Ovary (tissue), 7 donors: ENCODE measurements at regions not wholly inside any gene's neighbourhood (a gene's known extent, or its start where the extent isn't known, plus 50 kb on each side); places are given as distances from the start of the nearest gene placed in this dataset.
A peak's percentile ranks its signal among the peaks of the same experiment; 100 is the strongest.

Experiments
- DNase-seq, 5 donors: peaks; one replicate each; pipeline ENCODE4 v3.0.0-alpha.2; 2019 to 2020
- H3K27ac ChIP-seq, 2 donors: fragments of 200-600 bp; one replicate each; pipeline versions ENCODE4 v1.5.1 to v1.8.0; 2019 to 2022
- H3K27me3 ChIP-seq: fragments of 200-600 bp; one replicate; pipeline ENCODE4 v1.8.0; 2022
- H3K36me3 ChIP-seq: fragments of 200-600 bp; sonication (generic); one replicate; pipeline ENCODE4 v1.5.1; 2019
- H3K4me1 ChIP-seq: one replicate; pipeline ENCODE4 v1.8.1; 2013; ENCODE audit warnings: mild to moderate bottlenecking, moderate library complexity; ENCODE audit not compliant: insufficient read depth
- H3K4me3 ChIP-seq: fragments of 200-600 bp; sonication (generic); one replicate; pipeline ENCODE4 v1.5.1; 2017
- H3K9me3 ChIP-seq, 2 donors: fragments of 200-600 bp in 1 of 2; sonication (generic) in 1 of 2; one replicate each; pipeline versions ENCODE4 v1.5.1 to v1.8.1; 2013 to 2019; ENCODE audit warnings: mild to moderate bottlenecking in 1 of 2, moderate library complexity in 1 of 2
- CTCF ChIP-seq, 3 donors: fragments of 450-650 bp in 2 of 3; fragments of 200-600 bp in 1 of 3; IDR thresholded peaks; one replicate each; pipeline versions ENCODE4 v1.5.1 to v1.8.0; 2016 to 2022; ENCODE audit warnings: antibody characterized with exemption in 3 of 3, mild to moderate bottlenecking in 1 of 3
- EP300 ChIP-seq: sonication (generic); formaldehyde crosslinking; IDR thresholded peaks from one replicate; pipeline ENCODE4 v1.6.1; 2017; ENCODE audit warnings: antibody characterized with exemption
- POLR2A ChIP-seq: fragments of 450-650 bp; IDR thresholded peaks from one replicate; pipeline ENCODE4 v1.6.1; 2017; ENCODE audit warnings: antibody characterized with exemption, mild to moderate bottlenecking, moderate library complexity
- WGBS, 3 donors: extraction: QIAGEN DNeasy Blood & Tissue Kit in 1 of 3; methylation state at CpG; one replicate each; pipeline versions ENCODE4 v1.1.5 to v1.1.7; 2013 to 2017; 5-methylcytosine and 5-hydroxymethylcytosine counted together
- intact Hi-C, 4 donors: fragments of 100-400 bp; cut with DNase I; formaldehyde crosslinking; loops; one replicate each; pipeline versions ENCODE4 v1.11.0 to v1.15.1; 2022 to 2023
- donor health status: DM: no; HTN: no; CAD: no; lungs with moderate emphysema.
- donor health status: DM: no; HTN: no; CAD: no.
- donor health status: Bipolar disorder and iron deficiency.
- donor health status: DM: no; HTN: no; CAD: no.
- donor health status: DM: yes; HTN: yes; CAD: no.

GRCh38 chr1:99476058-99476457 is 169.9 kb upstream of the PALMD start:
- H3K27me3 ChIP-seq, result no peaks in the 10 kb centered on the region
- intact Hi-C loops, result no loop called here
- H3K4me3 ChIP-seq, result no peak overlapping the region
- H3K4me1 ChIP-seq, result no peaks in the 10 kb centered on the region
- 79 to 93% (median 92%) methylated on average over 3 of the region's 3 CpGs for WGBS, 3 donors
- no peak overlapping the region for H3K27ac ChIP-seq
- no peak for DNase-seq
- no peaks in the 10 kb centered on the region for H3K9me3 ChIP-seq
- no peak for TF ChIP-seq CTCF (IDR thresholded peaks at IDR 0.05)
- no peaks in the 10 kb centered on the region for H3K36me3 ChIP-seq

- no peak overlapping the region for H3K4me3 ChIP-seq
- peak; percentile 20 to 49 (median 37) for TF ChIP-seq CTCF (IDR thresholded peaks at IDR 0.05)
- TF ChIP-seq POLR2A, result no peak
- peak in 1 of 5 donors; percentile 34 for DNase-seq
- H3K36me3 ChIP-seq, result no peaks in the 10 kb centered on the region
- no peak overlapping the region for H3K27ac ChIP-seq
- no peaks in the 10 kb centered on the region for H3K27me3 ChIP-seq
- no peaks in the 10 kb centered on the region for H3K9me3 ChIP-seq
- no peaks in the 10 kb centered on the region for H3K4me1 ChIP-seq
- intact Hi-C loops, result no loop called here
These were observed 164.4 kb upstream of the PALMD start for GRCh38 chr1:99481391-99481996.

- no peaks in the 10 kb centered on the region for H3K9me3 ChIP-seq
- no peaks in the 10 kb centered on the region for H3K27me3 ChIP-seq
- 79 to 84% (median 82%) methylated on average over 2 of the region's 2 CpGs for WGBS, 3 donors
- no peak for DNase-seq
- no peaks in the 10 kb centered on the region for H3K36me3 ChIP-seq
- TF ChIP-seq CTCF (IDR thresholded peaks at IDR 0.05), result no peak
- TF ChIP-seq EP300, result no peak
- no peak for TF ChIP-seq POLR2A
- no peak overlapping the region for H3K27ac ChIP-seq
- no peaks in the 10 kb centered on the region for H3K4me1 ChIP-seq
- H3K4me3 ChIP-seq, result no peak overlapping the region
- intact Hi-C loops, result no loop called here
These were observed 163.6 kb upstream of the PALMD start for GRCh38 chr1:99482286-99482685.

- no peak for DNase-seq
- Histone ChIP-seq H3K9me3 (no peaks in the 10 kb centered on the region), H3K4me1 (no peaks in the 10 kb centered on the region), H3K36me3 (no peaks in the 10 kb centered on the region), H3K27me3 (no peaks in the 10 kb centered on the region), H3K4me3 (no peak overlapping the region), H3K27ac (no peak overlapping the region)
- no peak for TF ChIP-seq EP300
- TF ChIP-seq CTCF (IDR thresholded peaks at IDR 0.05), result no peak
- no peak for TF ChIP-seq POLR2A
- WGBS, 3 donors, result 83 to 88% (median 86%) methylated on average over 4 of the region's 4 CpGs
- intact Hi-C loops, result no loop called here
These were observed 163.2 kb upstream of the PALMD start for GRCh38 chr1:99482750-99483149.
